ENCODE measurements at regions not wholly inside any gene's neighbourhood (a gene's known extent, or its start where the extent isn't known, plus 50 kb on each side); places are given as distances from the start of the nearest gene placed in this dataset.
"Not testable (repeated sequence)": the region's sequence is repeated elsewhere in the genome, so short reads cannot be mapped to it uniquely, and the experiment has no call there.

- Histone ChIP-seq H2BK120ac (ENCODE audit: low read depth, low read length) (no peak overlapping the region), H3K4ac (ENCODE audit: low read depth, low read length) (no peak overlapping the region), H2BK15ac (replicated peaks; ENCODE audit: low read depth) (no peak overlapping the region), H3K79me2 (ENCODE audit: control insufficient read depth, insufficient read depth, low read length) (no peaks in the 10 kb centered on the region), H4K5ac (ENCODE audit: low read length) (no peak overlapping the region), H3K18ac (ENCODE audit: low read length) (no peak overlapping the region), H3K4me1 (ENCODE audit: control insufficient read depth, low read depth, low read length) (no peaks in the 10 kb centered on the region), H3K9ac (ENCODE audit: low read length) (no peak overlapping the region), H3K79me1 (ENCODE audit: low read length) (no peaks in the 10 kb centered on the region), H2AK5ac (ENCODE audit: low read length) (no peak overlapping the region), H3K27me3 (ENCODE audit: insufficient read depth, low read length, poor library complexity) (no peaks in the 10 kb centered on the region), H3K4me3 (ENCODE audit: low read length) (no peak overlapping the region), H4K8ac (ENCODE audit: low read depth, low read length) (no peak overlapping the region), H3K27ac (ENCODE audit: low read depth, low read length) (no peak overlapping the region), H3K23ac (ENCODE audit: low read length) (no peak overlapping the region), H3K4me2 (ENCODE audit: low read length) (no peak overlapping the region), H3K56ac (ENCODE audit: low read length) (no peak overlapping the region), H3K36me3 (ENCODE audit: control insufficient read depth, insufficient read depth, low read length) (no peaks in the 10 kb centered on the region), H2BK5ac (ENCODE audit: low read length) (no peak overlapping the region)
- DNase-seq, result no peak
These were observed 103.1 kb downstream of the VGLL3 start for GRCh38 chr3:86887876-86888275.

- H3K79me1 ChIP-seq (ENCODE audit: low read length), result no peaks in the 10 kb centered on the region
- H2AK5ac ChIP-seq (ENCODE audit: low read length), result no peak overlapping the region
- no peak overlapping the region for H3K9ac ChIP-seq (ENCODE audit: low read length)
- no peaks in the 10 kb centered on the region for H3K36me3 ChIP-seq (ENCODE audit: control insufficient read depth, insufficient read depth, low read length)
- no peak overlapping the region for H3K56ac ChIP-seq (ENCODE audit: low read length)
- no peak overlapping the region for H4K5ac ChIP-seq (ENCODE audit: low read length)
- no peak for DNase-seq
- no peak overlapping the region for H3K27ac ChIP-seq (ENCODE audit: low read depth, low read length)
- H2BK120ac ChIP-seq (ENCODE audit: low read depth, low read length), result no peak overlapping the region
- no peaks in the 10 kb centered on the region for H3K4me1 ChIP-seq (ENCODE audit: control insufficient read depth, low read depth, low read length)
- no CpG with 5 or more reads among the region's 6 CpGs for WGBS (ENCODE audit: extremely low coverage, insufficient coverage, low lambda C conversion rate)
- no peak overlapping the region for H4K8ac ChIP-seq (ENCODE audit: low read depth, low read length)
- H3K4ac ChIP-seq (ENCODE audit: low read depth, low read length), result no peak overlapping the region
- no peak overlapping the region for H2BK5ac ChIP-seq (ENCODE audit: low read length)
- no peak overlapping the region for H3K4me2 ChIP-seq (ENCODE audit: low read length)
- H3K79me2 ChIP-seq (ENCODE audit: control insufficient read depth, insufficient read depth, low read length), result no peaks in the 10 kb centered on the region
- no peak overlapping the region for H3K18ac ChIP-seq (ENCODE audit: low read length)
- no peaks in the 10 kb centered on the region for H3K27me3 ChIP-seq (ENCODE audit: insufficient read depth, low read length, poor library complexity)
- no peak overlapping the region for H3K23ac ChIP-seq (ENCODE audit: low read length)
- no peak overlapping the region for H3K4me3 ChIP-seq (ENCODE audit: low read length)
- no peak overlapping the region for H2BK15ac ChIP-seq (replicated peaks; ENCODE audit: low read depth)
These were observed 110.9 kb downstream of the VGLL3 start for GRCh38 chr3:86880066-86880465.

- not testable (repeated sequence) for H4K5ac ChIP-seq (ENCODE audit: low read length); H2BK120ac ChIP-seq (ENCODE audit: low read depth, low read length); H3K4me2 ChIP-seq (ENCODE audit: low read length); H3K23ac ChIP-seq (ENCODE audit: low read length); H3K4ac ChIP-seq (ENCODE audit: low read depth, low read length); H3K27me3 ChIP-seq (ENCODE audit: insufficient read depth, low read length, poor library complexity); H3K36me3 ChIP-seq (ENCODE audit: control insufficient read depth, insufficient read depth, low read length); H3K56ac ChIP-seq (ENCODE audit: low read length); H4K8ac ChIP-seq (ENCODE audit: low read depth, low read length); H3K9ac ChIP-seq (ENCODE audit: low read length); H3K27ac ChIP-seq (ENCODE audit: low read depth, low read length); H3K4me3 ChIP-seq (ENCODE audit: low read length); H2BK15ac ChIP-seq (replicated peaks; ENCODE audit: low read depth); H2AK5ac ChIP-seq (ENCODE audit: low read length); H3K79me2 ChIP-seq (ENCODE audit: control insufficient read depth, insufficient read depth, low read length); H3K18ac ChIP-seq (ENCODE audit: low read length); H2BK5ac ChIP-seq (ENCODE audit: low read length); H3K4me1 ChIP-seq (ENCODE audit: control insufficient read depth, low read depth, low read length); H3K79me1 ChIP-seq (ENCODE audit: low read length)
- DNase-seq, result peak; percentile 72
- WGBS (ENCODE audit: extremely low coverage, insufficient coverage, low lambda C conversion rate), result no CpG with 5 or more reads among the region's 5 CpGs
These were observed 114.3 kb downstream of the VGLL3 start for GRCh38 chr3:86876504-86877181.

- not testable (repeated sequence) for H3K27ac ChIP-seq (ENCODE audit: low read depth, low read length); H2AK5ac ChIP-seq (ENCODE audit: low read length); H3K9ac ChIP-seq (ENCODE audit: low read length); H3K4me2 ChIP-seq (ENCODE audit: low read length); H2BK5ac ChIP-seq (ENCODE audit: low read length); H3K23ac ChIP-seq (ENCODE audit: low read length); H3K36me3 ChIP-seq (ENCODE audit: control insufficient read depth, insufficient read depth, low read length); H3K4me1 ChIP-seq (ENCODE audit: control insufficient read depth, low read depth, low read length); H2BK120ac ChIP-seq (ENCODE audit: low read depth, low read length); H3K18ac ChIP-seq (ENCODE audit: low read length); H2BK15ac ChIP-seq (replicated peaks; ENCODE audit: low read depth); H3K4me3 ChIP-seq (ENCODE audit: low read length); H3K79me1 ChIP-seq (ENCODE audit: low read length); H3K27me3 ChIP-seq (ENCODE audit: insufficient read depth, low read length, poor library complexity); H3K56ac ChIP-seq (ENCODE audit: low read length); H3K4ac ChIP-seq (ENCODE audit: low read depth, low read length); DNase-seq; H4K8ac ChIP-seq (ENCODE audit: low read depth, low read length); H4K5ac ChIP-seq (ENCODE audit: low read length); H3K79me2 ChIP-seq (ENCODE audit: control insufficient read depth, insufficient read depth, low read length)
- WGBS (ENCODE audit: extremely low coverage, insufficient coverage, low lambda C conversion rate), result no CpG with 5 or more reads among the region's 1 CpG
These were observed 116.2 kb downstream of the VGLL3 start for GRCh38 chr3:86874790-86875189.

GRCh38 chr3:86869566-86869965, 121.4 kb downstream of the VGLL3 start:
- no peak overlapping the region for H3K56ac ChIP-seq (ENCODE audit: low read length)
- H3K18ac ChIP-seq (ENCODE audit: low read length), result no peak overlapping the region
- no peak overlapping the region for H3K27ac ChIP-seq (ENCODE audit: low read depth, low read length)
- no peak overlapping the region for H3K4me2 ChIP-seq (ENCODE audit: low read length)
- H3K23ac ChIP-seq (ENCODE audit: low read length), result no peak overlapping the region
- H3K79me2 ChIP-seq (ENCODE audit: control insufficient read depth, insufficient read depth, low read length), result no peaks in the 10 kb centered on the region
- no peak overlapping the region for H4K8ac ChIP-seq (ENCODE audit: low read depth, low read length)
- no peak for DNase-seq
- no peak overlapping the region for H2BK5ac ChIP-seq (ENCODE audit: low read length)
- no peak overlapping the region for H2BK120ac ChIP-seq (ENCODE audit: low read depth, low read length)
- no CpG with 5 or more reads among the region's 4 CpGs for WGBS (ENCODE audit: extremely low coverage, insufficient coverage, low lambda C conversion rate)
- no peak overlapping the region for H2AK5ac ChIP-seq (ENCODE audit: low read length)
- H4K5ac ChIP-seq (ENCODE audit: low read length), result no peak overlapping the region
- no peaks in the 10 kb centered on the region for H3K79me1 ChIP-seq (ENCODE audit: low read length)
- H3K27me3 ChIP-seq (ENCODE audit: insufficient read depth, low read length, poor library complexity), result no peaks in the 10 kb centered on the region
- H3K9ac ChIP-seq (ENCODE audit: low read length), result no peak overlapping the region
- no peak overlapping the region for H2BK15ac ChIP-seq (replicated peaks; ENCODE audit: low read depth)
- no peak overlapping the region for H3K4ac ChIP-seq (ENCODE audit: low read depth, low read length)
- H3K36me3 ChIP-seq (ENCODE audit: control insufficient read depth, insufficient read depth, low read length), result no peaks in the 10 kb centered on the region
- H3K4me3 ChIP-seq (ENCODE audit: low read length), result no peak overlapping the region
- no peaks in the 10 kb centered on the region for H3K4me1 ChIP-seq (ENCODE audit: control insufficient read depth, low read depth, low read length)

GRCh38 chr3:86867982-86868381, 123.0 kb downstream of the VGLL3 start:
- no peak overlapping the region for H3K4me3 ChIP-seq (ENCODE audit: low read length)
- no peak for DNase-seq
- no peak overlapping the region for H3K4ac ChIP-seq (ENCODE audit: low read depth, low read length)
- H2BK120ac ChIP-seq (ENCODE audit: low read depth, low read length), result no peak overlapping the region
- H3K4me2 ChIP-seq (ENCODE audit: low read length), result no peak overlapping the region
- H3K27ac ChIP-seq (ENCODE audit: low read depth, low read length), result no peak overlapping the region
- no peaks in the 10 kb centered on the region for H3K79me1 ChIP-seq (ENCODE audit: low read length)
- no peak overlapping the region for H3K23ac ChIP-seq (ENCODE audit: low read length)
- no peak overlapping the region for H4K8ac ChIP-seq (ENCODE audit: low read depth, low read length)
- no peak overlapping the region for H3K56ac ChIP-seq (ENCODE audit: low read length)
- WGBS (ENCODE audit: extremely low coverage, insufficient coverage, low lambda C conversion rate), result no CpG with 5 or more reads among the region's 2 CpGs
- H2BK15ac ChIP-seq (replicated peaks; ENCODE audit: low read depth), result no peak overlapping the region
- no peaks in the 10 kb centered on the region for H3K4me1 ChIP-seq (ENCODE audit: control insufficient read depth, low read depth, low read length)
- H3K9ac ChIP-seq (ENCODE audit: low read length), result no peak overlapping the region
- no peak overlapping the region for H2BK5ac ChIP-seq (ENCODE audit: low read length)
- no peaks in the 10 kb centered on the region for H3K79me2 ChIP-seq (ENCODE audit: control insufficient read depth, insufficient read depth, low read length)
- no peak overlapping the region for H4K5ac ChIP-seq (ENCODE audit: low read length)
- H3K36me3 ChIP-seq (ENCODE audit: control insufficient read depth, insufficient read depth, low read length), result no peaks in the 10 kb centered on the region
- H3K27me3 ChIP-seq (ENCODE audit: insufficient read depth, low read length, poor library complexity), result no peaks in the 10 kb centered on the region
- no peak overlapping the region for H2AK5ac ChIP-seq (ENCODE audit: low read length)
- no peak overlapping the region for H3K18ac ChIP-seq (ENCODE audit: low read length)
